Neural cell (in vitro differentiated cells): ENCODE measurements at regions not wholly inside any gene's neighbourhood (a gene's known extent, or its start where the extent isn't known, plus 50 kb on each side); places are given as distances from the start of the nearest gene placed in this dataset.

Experiments used
- H2AFZ ChIP-seq: fragments of 200-600, 300-800 bp; sonication (generic), shearing (Covaris generic); 2 replicates; pipeline ENCODE4 v1.6.0; 2014; ENCODE audit warnings: low read depth, mild to moderate bottlenecking, antibody characterized with exemption, low read length, moderate library complexity
- H3F3A ChIP-seq: fragments of 200-600 bp; shearing (Covaris generic); 2 replicates; pipeline ENCODE4 v1.6.1; 2016; ENCODE audit warnings: mild to moderate bottlenecking, moderate library complexity, mixed read lengths, antibody characterized with exemption, low read length; ENCODE audit not compliant: insufficient read depth, poor library complexity, severe bottlenecking
- H3K27ac ChIP-seq: fragments of 200-600, 300-800 bp; sonication (generic), shearing (Covaris generic); 2 replicates; pipeline ENCODE4 v1.5.1; 2014; ENCODE audit warnings: mild to moderate bottlenecking, low read length, moderate library complexity
- H3K27me3 ChIP-seq: fragments of 300-800, 200-600 bp; sonication (generic), shearing (Covaris generic); 2 replicates; pipeline ENCODE4 v1.6.0; 2014; ENCODE audit warnings: mild to moderate bottlenecking, low read depth, low read length, moderate library complexity; ENCODE audit not compliant: insufficient read depth
- H3K36me3 ChIP-seq: fragments of 300-800, 200-600 bp; sonication (generic), shearing (Covaris generic); 2 replicates; pipeline ENCODE4 v1.5.1; 2014; ENCODE audit warnings: mild to moderate bottlenecking, antibody characterized with exemption, low read length, moderate library complexity; ENCODE audit not compliant: insufficient read depth
- H3K4me2 ChIP-seq: fragments of 300-800, 200-600 bp; sonication (generic), shearing (Covaris generic); 2 replicates; pipeline ENCODE4 v1.6.0; 2014; ENCODE audit warnings: mild to moderate bottlenecking, low read length
- H3K4me3 ChIP-seq: fragments of 300-800, 200-600 bp; sonication (generic), shearing (Covaris generic); 2 replicates; pipeline ENCODE4 v1.5.1; 2014; ENCODE audit warnings: mild to moderate bottlenecking, low read length, moderate library complexity
- H3K79me2 ChIP-seq: fragments of 200-600 bp; shearing (Covaris generic); replicated peaks from 2 replicates; pipeline ENCODE4 v1.6.0; 2014; ENCODE audit warnings: mild to moderate bottlenecking, low read length, moderate library complexity; ENCODE audit not compliant: insufficient read depth
- H3K9ac ChIP-seq: fragments of 300-800, 200-600 bp; sonication (generic), shearing (Covaris generic); 2 replicates; pipeline ENCODE4 v1.6.1; 2016; ENCODE audit warnings: mild to moderate bottlenecking, low read length, mixed read lengths
- H3K9me2 ChIP-seq: fragments of 200-600 bp; shearing (Covaris generic); 2 replicates; pipeline ENCODE4 v1.6.1; 2016; ENCODE audit warnings: mild to moderate bottlenecking, low read length, mixed read lengths; ENCODE audit not compliant: insufficient read depth
- H3K9me3 ChIP-seq: fragments of 200-600, 300-800 bp; sonication (generic), shearing (Covaris generic); 2 replicates; pipeline ENCODE4 v1.6.1; 2016; ENCODE audit warnings: mild to moderate bottlenecking, mixed run types, low read length, moderate library complexity, mixed read lengths
- H4K20me1 ChIP-seq: fragments of 200-600 bp; shearing (Covaris generic); 2 replicates; pipeline ENCODE4 v1.6.1; 2016; ENCODE audit warnings: mild to moderate bottlenecking, mixed run types; ENCODE audit not compliant: insufficient read depth
- CTCF ChIP-seq: fragments of 450-650 bp; IDR thresholded peaks from 2 replicates; pipeline ENCODE4 v1.5.1; 2014; ENCODE audit warnings: antibody characterized with exemption, mild to moderate bottlenecking, moderate library complexity; ENCODE audit not compliant: poor library complexity, severe bottlenecking
- EP300 ChIP-seq: fragments of 450-650 bp; conservative IDR thresholded peaks from 2 replicates; pipeline ENCODE4 v1.6.1; 2014; ENCODE audit warnings: antibody characterized with exemption, mild to moderate bottlenecking, moderate library complexity; ENCODE audit not compliant: poor library complexity, severe bottlenecking
- EZH2 ChIP-seq: fragments of 200-600, 300-800 bp; shearing (Covaris generic), sonication (generic); IDR thresholded peaks from 2 replicates; pipeline ENCODE4 v1.6.1; 2014; ENCODE audit warnings: antibody characterized with exemption, low read length, borderline replicate concordance, mild to moderate bottlenecking; ENCODE audit not compliant: insufficient read depth, poor library complexity, severe bottlenecking
- MXI1 ChIP-seq: fragments of 450-650 bp; conservative IDR thresholded peaks from 2 replicates; pipeline ENCODE4 v1.6.1; 2014; ENCODE audit warnings: antibody characterized with exemption, mild to moderate bottlenecking; ENCODE audit not compliant: poor library complexity, severe bottlenecking
- POLR2AphosphoS5 ChIP-seq: IDR thresholded peaks from 2 replicates; pipeline ENCODE4 v1.6.1; 2012
- RAD21 ChIP-seq: fragments of 450-650 bp; conservative IDR thresholded peaks from 2 replicates; pipeline ENCODE4 v1.6.1; 2014; ENCODE audit warnings: antibody characterized with exemption, mild to moderate bottlenecking, moderate library complexity
- REST ChIP-seq: IDR thresholded peaks from 2 replicates; pipeline ENCODE4 v1.6.1; 2012; ENCODE audit warnings: borderline replicate concordance
- SMC3 ChIP-seq: fragments of 450-650 bp; conservative IDR thresholded peaks from 2 replicates; pipeline ENCODE4 v1.6.1; 2014; ENCODE audit warnings: antibody characterized with exemption, mild to moderate bottlenecking, moderate library complexity; ENCODE audit not compliant: poor library complexity
- TAF1 ChIP-seq: IDR thresholded peaks from 2 replicates; pipeline ENCODE4 v1.6.1; 2012; ENCODE audit warnings: low read depth

GRCh38 chr21:14844001-14844400, 220.8 kb downstream of the NRIP1 start:
- Histone ChIP-seq H3K9me2 (no peaks in the 10 kb centered on the region), H3F3A (no peaks in the 10 kb centered on the region), H3K27me3 (no peaks in the 10 kb centered on the region), H4K20me1 (no peaks in the 10 kb centered on the region), H3K36me3 (no peaks in the 10 kb centered on the region), H3K79me2 (no peaks in the 10 kb centered on the region), H3K4me2 (no peak overlapping the region), H3K9me3 (peaks cover 9% of the 10 kb centered on the region), H3K27ac (no peak overlapping the region), H3K4me3 (no peak overlapping the region), H2AFZ (no peak overlapping the region), H3K9ac (no peak overlapping the region)
- no peak for TF ChIP-seq CTCF
- no peak for TF ChIP-seq MXI1
- TF ChIP-seq RAD21, result no peak
- TF ChIP-seq REST, result no peak
- TF ChIP-seq SMC3, result no peak
- no peak for TF ChIP-seq EZH2
- TF ChIP-seq EP300, result no peak
- no peak for TF ChIP-seq TAF1
- no peak for TF ChIP-seq POLR2AphosphoS5

- Histone ChIP-seq H2AFZ (no peak overlapping the region), H3K36me3 (no peaks in the 10 kb centered on the region), H3K9me2 (no peaks in the 10 kb centered on the region), H3K27ac (no peak overlapping the region), H3K4me3 (no peak overlapping the region), H3K4me2 (no peak overlapping the region), H4K20me1 (no peaks in the 10 kb centered on the region), H3K9ac (no peak overlapping the region), H3K79me2 (no peaks in the 10 kb centered on the region), H3K27me3 (no peaks in the 10 kb centered on the region), H3K9me3 (peaks cover 9% of the 10 kb centered on the region), H3F3A (peaks cover 3% of the 10 kb centered on the region)
- no peak for TF ChIP-seq SMC3
- no peak for TF ChIP-seq EZH2
- TF ChIP-seq REST, result no peak
- TF ChIP-seq POLR2AphosphoS5, result no peak
- no peak for TF ChIP-seq EP300
- no peak for TF ChIP-seq RAD21
- TF ChIP-seq MXI1, result no peak
Measured at GRCh38 chr21:14842601-14843000, 222.2 kb downstream of the NRIP1 start.
